ENCODE measurements at regions not wholly inside any gene's neighbourhood (a gene's known extent, or its start where the extent isn't known, plus 50 kb on each side); places are given as distances from the start of the nearest gene placed in this dataset.

GRCh38 chr15:95701410-95701809 lies 629.1 kb upstream of the NR2F2 start:
- H3K4me3 Mint-ChIP-seq, result no peak overlapping the region
- H3K27me3 Mint-ChIP-seq, result peaks cover 7 to 40% (median 18%) of the 10 kb centered on the region in 5 donors
- DNase-seq (no peak), ATAC-seq (no peak)
- peaks cover 13 to 66% (median 42%) of the 10 kb centered on the region in 9 donors for H3K9me3 Mint-ChIP-seq
- H3K4me1 Mint-ChIP-seq, result no peaks in the 10 kb centered on the region
- no peak overlapping the region for H3K27ac Mint-ChIP-seq
- POLR2A ChIA-PET, result no interaction called here
- H3K36me3 Mint-ChIP-seq, result peaks cover 5 to 37% (median 8%) of the 10 kb centered on the region in 3 donors

- H3K4me3 Mint-ChIP-seq, result no peak overlapping the region
- POLR2A ChIA-PET, result no interaction called here
- H3K4me1 Mint-ChIP-seq, result no peaks in the 10 kb centered on the region
- no peak overlapping the region for H3K27ac Mint-ChIP-seq
- DNase-seq (no peak), ATAC-seq (no peak)
- H3K27me3 Mint-ChIP-seq, result peaks cover 0 to 16% (median 11%) of the 10 kb centered on the region in 5 donors
- peaks cover 0 to 3% (median 0%) of the 10 kb centered on the region in 9 donors for H3K9me3 Mint-ChIP-seq
- H3K36me3 Mint-ChIP-seq, result peaks cover 0 to 4% (median 0%) of the 10 kb centered on the region in 3 donors
These were observed 620.4 kb upstream of the NR2F2 start for GRCh38 chr15:95709959-95710695.

- H3K4me1 Mint-ChIP-seq, result peaks cover 0 to 3% (median under 1%) of the 10 kb centered on the region in 4 donors
- POLR2A ChIA-PET, result no interaction called here
- H3K9me3 Mint-ChIP-seq, result no peaks in the 10 kb centered on the region
- DNase-seq, result no peak
- H3K27ac Mint-ChIP-seq, result no peak overlapping the region
- no peaks in the 10 kb centered on the region for H3K36me3 Mint-ChIP-seq
- H3K4me3 Mint-ChIP-seq, result no peak overlapping the region
- ATAC-seq, result no peak
- H3K27me3 Mint-ChIP-seq, result no peaks in the 10 kb centered on the region
These were observed 617.7 kb upstream of the NR2F2 start for GRCh38 chr15:95712785-95713184.

GRCh38 chr15:95713324-95713723 lies 617.2 kb upstream of the NR2F2 start:
- POLR2A ChIA-PET, result no interaction called here
- H3K4me3 Mint-ChIP-seq, result no peak overlapping the region
- no peaks in the 10 kb centered on the region for H3K9me3 Mint-ChIP-seq
- H3K27me3 Mint-ChIP-seq, result no peaks in the 10 kb centered on the region
- ATAC-seq (no peak), DNase-seq (no peak)
- peaks cover 0 to 3% (median under 1%) of the 10 kb centered on the region in 4 donors for H3K4me1 Mint-ChIP-seq
- H3K36me3 Mint-ChIP-seq, result no peaks in the 10 kb centered on the region
- no peak overlapping the region for H3K27ac Mint-ChIP-seq

GRCh38 chr15:95715116-95715903 lies 615.2 kb upstream of the NR2F2 start:
- POLR2A ChIA-PET, result no interaction called here
- Mint-ChIP-seq H3K4me1 (peaks cover 0 to 3% (median under 1%) of the 10 kb centered on the region in 4 donors), H3K4me3 (no peak overlapping the region), H3K9me3 (peaks cover 0 to 2% (median 0%) of the 10 kb centered on the region in 9 donors), H3K36me3 (no peaks in the 10 kb centered on the region), H3K27ac (peak overlapping the region in 1 of 10 donors; percentile 33), H3K27me3 (no peaks in the 10 kb centered on the region)
- DNase-seq (no peak), ATAC-seq (no peak)

GRCh38 chr15:95715906-95716656 lies 614.4 kb upstream of the NR2F2 start:
- Mint-ChIP-seq H3K9me3 (peaks cover 0 to 2% (median 0%) of the 10 kb centered on the region in 9 donors), H3K4me1 (peaks cover 0 to 3% (median under 1%) of the 10 kb centered on the region in 4 donors), H3K4me3 (no peak overlapping the region)

GRCh38 chr15:95716708-95717107 lies 613.8 kb upstream of the NR2F2 start:
- ATAC-seq, result no peak
- no peaks in the 10 kb centered on the region for H3K36me3 Mint-ChIP-seq
- H3K27me3 Mint-ChIP-seq, result no peaks in the 10 kb centered on the region
- no peak overlapping the region for H3K4me3 Mint-ChIP-seq
- DNase-seq, result no peak
- H3K4me1 Mint-ChIP-seq, result peaks cover 0 to 3% (median under 1%) of the 10 kb centered on the region in 4 donors
- H3K27ac Mint-ChIP-seq, result no peak overlapping the region
- POLR2A ChIA-PET, result interaction anchor here (0.7 kb wide), 1 partner anchor 9 kb away, joined by 4 read pairs; no protein-coding TSS in a partner anchor
- H3K9me3 Mint-ChIP-seq, result peaks cover 0 to 2% (median 0%) of the 10 kb centered on the region in 9 donors

More at GRCh38 chr15:95715906-95716656, 614.4 kb upstream of the NR2F2 start:
- peak overlapping the region in 3 of 10 donors; percentile 29 to 66 (median 44) for H3K27ac Mint-ChIP-seq
- H3K36me3 Mint-ChIP-seq, result no peaks in the 10 kb centered on the region
- POLR2A ChIA-PET, result interaction anchor here (0.7 kb wide), 1 partner anchor 8 kb away, joined by 4 read pairs; no protein-coding TSS in a partner anchor
- DNase-seq (no peak), ATAC-seq (no peak)
- no peaks in the 10 kb centered on the region for H3K27me3 Mint-ChIP-seq

GRCh38 chr15:95718441-95718840 lies 612.1 kb upstream of the NR2F2 start:
- H3K4me1 Mint-ChIP-seq, result peaks cover 0 to 3% (median under 1%) of the 10 kb centered on the region in 4 donors
- no peak overlapping the region for H3K27ac Mint-ChIP-seq
- peaks cover 0 to 8% (median 0%) of the 10 kb centered on the region in 9 donors for H3K9me3 Mint-ChIP-seq
- H3K27me3 Mint-ChIP-seq, result peaks cover 0 to 1% (median 0%) of the 10 kb centered on the region in 5 donors
- no peak for DNase-seq
- H3K4me3 Mint-ChIP-seq, result no peak overlapping the region
- POLR2A ChIA-PET, result no interaction called here
- H3K36me3 Mint-ChIP-seq, result peaks cover 0 to 2% (median 0%) of the 10 kb centered on the region in 3 donors
- no peak for ATAC-seq

GRCh38 chr15:95724908-95725633 lies 605.4 kb upstream of the NR2F2 start:
- no peak overlapping the region for H3K4me3 Mint-ChIP-seq
- peaks cover 0 to 7% (median 0%) of the 10 kb centered on the region in 9 donors for H3K9me3 Mint-ChIP-seq
- peaks cover 2 to 12% (median 7%) of the 10 kb centered on the region in 5 donors for H3K27me3 Mint-ChIP-seq
- H3K4me1 Mint-ChIP-seq, result no peaks in the 10 kb centered on the region
- POLR2A ChIA-PET, result no interaction called here
- no peak overlapping the region for H3K27ac Mint-ChIP-seq
- ATAC-seq (no peak), DNase-seq (no peak)
- H3K36me3 Mint-ChIP-seq, result peaks cover 0 to 4% (median 0%) of the 10 kb centered on the region in 3 donors

GRCh38 chr15:95726891-95727290 lies 603.6 kb upstream of the NR2F2 start:
- ATAC-seq (no peak), DNase-seq (no peak)
- Mint-ChIP-seq H3K4me1 (no peaks in the 10 kb centered on the region), H3K36me3 (peaks cover 0 to 4% (median 0%) of the 10 kb centered on the region in 3 donors), H3K27me3 (peaks cover 2 to 12% (median 7%) of the 10 kb centered on the region in 5 donors), H3K27ac (peak overlapping the region in 2 of 10 donors; percentile 71 to 74), H3K4me3 (no peak overlapping the region), H3K9me3 (peaks cover 0 to 7% (median 0%) of the 10 kb centered on the region in 9 donors)
- POLR2A ChIA-PET, result no interaction called here

GRCh38 chr15:95733931-95734330 lies 596.6 kb upstream of the NR2F2 start:
- POLR2A ChIA-PET, result no interaction called here
- peak overlapping the region in 9 of 10 donors; percentile 56 to 92 (median 86) for H3K27ac Mint-ChIP-seq
- H3K4me3 Mint-ChIP-seq, result peak overlapping the region in 9 of 10 donors; percentile 16 to 68 (median 56)
- peaks cover 0 to 11% (median 0%) of the 10 kb centered on the region in 5 donors for H3K27me3 Mint-ChIP-seq
- DNase-seq (peak in 3 of 10 donors; percentile 6 to 19 (median 10)), ATAC-seq (peak; percentile 30 to 83)
- H3K4me1 Mint-ChIP-seq, result peaks cover 21 to 36% (median 33%) of the 10 kb centered on the region in 4 donors
- peaks cover 0 to 7% (median 4%) of the 10 kb centered on the region in 3 donors for H3K36me3 Mint-ChIP-seq
- peaks cover 0 to 30% (median 2%) of the 10 kb centered on the region in 9 donors for H3K9me3 Mint-ChIP-seq
